ENCODE measurements at regions not wholly inside any gene's neighbourhood (a gene's known extent, or its start where the extent isn't known, plus 50 kb on each side); places are given as distances from the start of the nearest gene placed in this dataset.

- in situ Hi-C loops (cut with MboI; ENCODE audit: low pct_unique_long_range_greater_than_20kb, low sequenced_read_pairs, unreplicated experiment): no loop called here
- DNase-seq (ENCODE audit: low spot score): no peak
- TF ChIP-seq CTCF (IDR thresholded peaks at IDR 0.05; ENCODE audit: extremely low read depth, insufficient read depth, missing control alignments): no peak
Observed at GRCh38 chr4:12173496-12173895, 744.8 kb upstream of the HS3ST1 start.

- in situ Hi-C loops (cut with MboI; ENCODE audit: low pct_unique_long_range_greater_than_20kb, low sequenced_read_pairs, unreplicated experiment): no loop called here
- no peak for DNase-seq (ENCODE audit: low spot score)
- TF ChIP-seq CTCF (IDR thresholded peaks at IDR 0.05; ENCODE audit: extremely low read depth, insufficient read depth, missing control alignments): no peak
Observed at GRCh38 chr4:12172198-12172973, 743.7 kb upstream of the HS3ST1 start.

GRCh38 chr4:12170308-12170707 is 741.6 kb upstream of the HS3ST1 start:
- TF ChIP-seq CTCF (IDR thresholded peaks at IDR 0.05; ENCODE audit: extremely low read depth, insufficient read depth, missing control alignments): no peak
- no peak for DNase-seq (ENCODE audit: low spot score)
- in situ Hi-C loops (cut with MboI; ENCODE audit: low pct_unique_long_range_greater_than_20kb, low sequenced_read_pairs, unreplicated experiment): no loop called here

- in situ Hi-C loops (cut with MboI; ENCODE audit: low pct_unique_long_range_greater_than_20kb, low sequenced_read_pairs, unreplicated experiment): no loop called here
- no peak for TF ChIP-seq CTCF (IDR thresholded peaks at IDR 0.05; ENCODE audit: extremely low read depth, insufficient read depth, missing control alignments)
- no peak for DNase-seq (ENCODE audit: low spot score)
Observed at GRCh38 chr4:12165616-12166015, 736.9 kb upstream of the HS3ST1 start.

GRCh38 chr4:12146339-12146738 is 717.6 kb upstream of the HS3ST1 start:
- in situ Hi-C loops (cut with MboI; ENCODE audit: low pct_unique_long_range_greater_than_20kb, low sequenced_read_pairs, unreplicated experiment): no loop called here
- no peak for DNase-seq (ENCODE audit: low spot score)
- no peak for TF ChIP-seq CTCF (IDR thresholded peaks at IDR 0.05; ENCODE audit: extremely low read depth, insufficient read depth, missing control alignments)

- in situ Hi-C loops (cut with MboI; ENCODE audit: low pct_unique_long_range_greater_than_20kb, low sequenced_read_pairs, unreplicated experiment): no loop called here
- TF ChIP-seq CTCF (IDR thresholded peaks at IDR 0.05; ENCODE audit: extremely low read depth, insufficient read depth, missing control alignments): no peak
- DNase-seq (ENCODE audit: low spot score): no peak
Observed at GRCh38 chr4:12145768-12146167, 717.1 kb upstream of the HS3ST1 start.

All from GM13977 (cell line).